GM12872 (cell line): ENCODE measurements at regions not wholly inside any gene's neighbourhood (a gene's known extent, or its start where the extent isn't known, plus 50 kb on each side); places are given as distances from the start of the nearest gene placed in this dataset.

ENCODE experiments used
- CTCF ChIP-seq: IDR thresholded peaks from 3 replicates; pipeline ENCODE4 v1.5.1; 2011; ENCODE audit warnings: low read depth, mild to moderate bottlenecking, low read length, moderate library complexity; ENCODE audit not compliant: insufficient read depth

- no peak for TF ChIP-seq CTCF
Observed at GRCh38 chr9:73009649-73010288, 56.9 kb upstream of the ALDH1A1 start.

GRCh38 chr9:73007966-73008672 is 55.3 kb upstream of the ALDH1A1 start:
- TF ChIP-seq CTCF: no peak

- no peak for TF ChIP-seq CTCF
Observed at GRCh38 chr9:73006986-73007385, 54.1 kb upstream of the ALDH1A1 start.
